IMR-90 (cell line): ENCODE measurements at regions not wholly inside any gene's neighbourhood (a gene's known extent, or its start where the extent isn't known, plus 50 kb on each side); places are given as distances from the start of the nearest gene placed in this dataset.

Experiments used
- CHD1 ChIP-seq: IDR thresholded peaks from 2 replicates; pipeline ENCODE4 v1.6.1; 2012; ENCODE audit warnings: low read depth, low read length, improper control_type of control experiment
- CTCF ChIP-seq: conservative IDR thresholded peaks from 2 replicates; pipeline ENCODE4 v1.5.1; 2012; ENCODE audit warnings: mild to moderate bottlenecking, low read depth, low read length, improper control_type of control experiment
- POLR2A ChIP-seq: IDR thresholded peaks from 2 replicates; pipeline ENCODE4 v1.6.1; 2012; ENCODE audit warnings: mild to moderate bottlenecking, low read depth, low read length

GRCh38 chr4:4601803-4602369 is 60.0 kb upstream of the STX18 start:
- TF ChIP-seq POLR2A (no peak), CHD1 (no peak), CTCF (no peak)
